ENCODE measurements at regions not wholly inside any gene's neighbourhood (a gene's known extent, or its start where the extent isn't known, plus 50 kb on each side); places are given as distances from the start of the nearest gene placed in this dataset.
A peak's percentile ranks its signal among the peaks of the same experiment; 100 is the strongest.

DNA sequence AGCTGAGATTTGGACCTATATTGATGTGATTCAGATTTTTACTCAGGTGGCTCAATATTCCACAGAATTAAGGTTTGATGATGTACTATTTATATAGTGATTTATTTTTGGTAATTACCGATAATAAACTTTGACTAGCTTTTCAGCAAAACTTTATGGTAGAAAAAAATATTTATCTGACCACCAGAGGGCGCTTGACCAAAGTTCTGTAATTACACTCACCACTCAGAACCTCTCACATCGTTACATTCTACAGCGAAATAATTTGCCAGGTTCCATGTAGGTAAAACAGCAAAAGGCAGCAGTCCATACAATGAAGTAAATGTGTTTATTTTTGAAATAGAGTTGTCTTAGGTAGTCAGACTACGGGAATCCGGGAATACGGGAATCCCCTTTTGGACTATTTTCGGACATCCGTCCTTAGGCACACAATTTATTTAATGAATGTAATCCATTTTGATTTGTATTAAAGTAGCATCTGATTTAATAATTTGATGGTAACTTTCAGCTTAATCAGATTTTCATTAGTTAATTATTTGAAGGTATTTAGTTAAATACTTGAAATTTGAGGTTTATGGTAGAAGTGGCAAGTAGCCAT, 143.0 kb upstream of the DDHD1 start:
- peak in 2 of 5 donors; percentile 49 to 53 for DNase-seq
- FAIRE-seq: peak; percentile 90

GRCh38 chr14:53295372-53295771, 142.2 kb upstream of the DDHD1 start:
- no peak for DNase-seq
- no peaks in the 10 kb centered on the region for H3K36me3 ChIP-seq (ENCODE audit: control insufficient read depth in 2 of 3, insufficient read depth in 3 of 3, low read length in 3 of 3)
- intact Hi-C loops (cut with DNase I): loop anchor here (10.0 kb wide), 1 partner anchor 1059 kb away; no protein-coding TSS in a partner anchor
- H3K27ac ChIP-seq (ENCODE audit: low read depth in 2 of 2, low read length in 2 of 2): no peak overlapping the region
- TF ChIP-seq, protein P1, sequence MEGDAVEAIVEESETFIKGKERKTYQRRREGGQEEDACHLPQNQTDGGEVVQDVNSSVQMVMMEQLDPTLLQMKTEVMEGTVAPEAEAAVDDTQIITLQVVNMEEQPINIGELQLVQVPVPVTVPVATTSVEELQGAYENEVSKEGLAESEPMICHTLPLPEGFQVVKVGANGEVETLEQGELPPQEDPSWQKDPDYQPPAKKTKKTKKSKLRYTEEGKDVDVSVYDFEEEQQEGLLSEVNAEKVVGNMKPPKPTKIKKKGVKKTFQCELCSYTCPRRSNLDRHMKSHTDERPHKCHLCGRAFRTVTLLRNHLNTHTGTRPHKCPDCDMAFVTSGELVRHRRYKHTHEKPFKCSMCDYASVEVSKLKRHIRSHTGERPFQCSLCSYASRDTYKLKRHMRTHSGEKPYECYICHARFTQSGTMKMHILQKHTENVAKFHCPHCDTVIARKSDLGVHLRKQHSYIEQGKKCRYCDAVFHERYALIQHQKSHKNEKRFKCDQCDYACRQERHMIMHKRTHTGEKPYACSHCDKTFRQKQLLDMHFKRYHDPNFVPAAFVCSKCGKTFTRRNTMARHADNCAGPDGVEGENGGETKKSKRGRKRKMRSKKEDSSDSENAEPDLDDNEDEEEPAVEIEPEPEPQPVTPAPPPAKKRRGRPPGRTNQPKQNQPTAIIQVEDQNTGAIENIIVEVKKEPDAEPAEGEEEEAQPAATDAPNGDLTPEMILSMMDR (IDR thresholded peaks at IDR 0.05; ENCODE audit: borderline replicate concordance, extremely low read depth, insufficient read depth): no peak
- H3K4me3 ChIP-seq (ENCODE audit: low read length in 3 of 3): no peak overlapping the region
- H3K27me3 ChIP-seq (ENCODE audit: control insufficient read depth, insufficient read depth, low read length): no peaks in the 10 kb centered on the region
- no peaks in the 10 kb centered on the region for H3K4me1 ChIP-seq (ENCODE audit: control insufficient read depth in 2 of 3, insufficient read depth in 2 of 3, low read depth in 1 of 3, low read length in 3 of 3)
- no peak overlapping the region for H3K9ac ChIP-seq (ENCODE audit: low read length in 3 of 3)
- FAIRE-seq: no peak
- no peaks in the 10 kb centered on the region for H3K9me3 ChIP-seq (ENCODE audit: control insufficient read depth in 2 of 3, insufficient read depth in 1 of 3, low read length in 3 of 3)

More for the DNA sequence above, 143.0 kb upstream of the DDHD1 start:
- TF ChIP-seq, protein P1 (IDR thresholded peaks at IDR 0.05; ENCODE audit: borderline replicate concordance, extremely low read depth, insufficient read depth): peak; percentile 54
- Histone ChIP-seq H3K27me3 (ENCODE audit: control insufficient read depth, insufficient read depth, low read length) (no peaks in the 10 kb centered on the region), H3K27ac (ENCODE audit: low read depth in 2 of 2, low read length in 2 of 2) (no peak overlapping the region), H3K4me3 (ENCODE audit: low read length in 3 of 3) (no peak overlapping the region), H3K9me3 (ENCODE audit: control insufficient read depth in 2 of 3, insufficient read depth in 1 of 3, low read length in 3 of 3) (no peaks in the 10 kb centered on the region), H3K36me3 (ENCODE audit: control insufficient read depth in 2 of 3, insufficient read depth in 3 of 3, low read length in 3 of 3) (no peaks in the 10 kb centered on the region), H3K9ac (ENCODE audit: low read length in 3 of 3) (no peak overlapping the region), H3K4me1 (ENCODE audit: control insufficient read depth in 2 of 3, insufficient read depth in 2 of 3, low read depth in 1 of 3, low read length in 3 of 3) (no peaks in the 10 kb centered on the region)
- intact Hi-C loops (cut with DNase I): loop anchor here (10.0 kb wide), 1 partner anchor 1059 kb away; no protein-coding TSS in a partner anchor

DNA sequence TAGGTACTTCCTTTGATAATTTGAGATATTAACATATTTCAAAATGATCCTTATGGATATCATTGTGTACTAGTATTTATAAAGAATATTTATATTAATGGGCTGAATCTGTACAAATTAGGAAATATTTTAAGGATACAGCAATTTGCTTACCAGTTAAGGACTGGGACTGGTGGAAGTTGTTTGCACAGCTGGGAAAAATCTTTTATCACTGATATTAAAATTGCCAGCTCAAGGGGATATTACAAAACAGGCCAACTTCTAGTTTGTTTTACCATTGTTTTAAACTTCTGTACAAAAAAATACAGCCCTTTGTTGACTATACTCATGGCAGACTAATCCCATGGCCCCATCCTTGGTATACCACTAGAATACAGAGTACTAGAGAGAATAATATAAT, 133.2 kb upstream of the DDHD1 start:
- Histone ChIP-seq H3K9me3 (ENCODE audit: control insufficient read depth in 2 of 3, insufficient read depth in 1 of 3, low read length in 3 of 3) (peaks cover 0 to 8% (median 0%) of the 10 kb centered on the region in 3 donors), H3K27ac (ENCODE audit: low read depth in 2 of 2, low read length in 2 of 2) (no peak overlapping the region), H3K9ac (ENCODE audit: low read length in 3 of 3) (no peak overlapping the region), H3K27me3 (ENCODE audit: control insufficient read depth, insufficient read depth, low read length) (no peaks in the 10 kb centered on the region), H3K36me3 (ENCODE audit: control insufficient read depth in 2 of 3, insufficient read depth in 3 of 3, low read length in 3 of 3) (no peaks in the 10 kb centered on the region), H3K4me1 (ENCODE audit: control insufficient read depth in 2 of 3, insufficient read depth in 2 of 3, low read depth in 1 of 3, low read length in 3 of 3) (no peaks in the 10 kb centered on the region), H3K4me3 (ENCODE audit: low read length in 3 of 3) (no peak overlapping the region)
- DNase-seq (no peak), FAIRE-seq (no peak)
- TF ChIP-seq, protein P1 (IDR thresholded peaks at IDR 0.05; ENCODE audit: borderline replicate concordance, extremely low read depth, insufficient read depth): no peak
- intact Hi-C loops (cut with DNase I): no loop called here

GRCh38 chr14:53285821-53286220, 132.7 kb upstream of the DDHD1 start:
- Histone ChIP-seq H3K4me1 (ENCODE audit: control insufficient read depth in 2 of 3, insufficient read depth in 2 of 3, low read depth in 1 of 3, low read length in 3 of 3) (no peaks in the 10 kb centered on the region), H3K27ac (ENCODE audit: low read depth in 2 of 2, low read length in 2 of 2) (no peak overlapping the region), H3K36me3 (ENCODE audit: control insufficient read depth in 2 of 3, insufficient read depth in 3 of 3, low read length in 3 of 3) (no peaks in the 10 kb centered on the region), H3K27me3 (ENCODE audit: control insufficient read depth, insufficient read depth, low read length) (no peaks in the 10 kb centered on the region), H3K4me3 (ENCODE audit: low read length in 3 of 3) (no peak overlapping the region), H3K9me3 (ENCODE audit: control insufficient read depth in 2 of 3, insufficient read depth in 1 of 3, low read length in 3 of 3) (peaks cover 0 to 10% (median 2%) of the 10 kb centered on the region in 3 donors), H3K9ac (ENCODE audit: low read length in 3 of 3) (no peak overlapping the region)
- intact Hi-C loops (cut with DNase I): no loop called here
- no peak for FAIRE-seq
- no peak for DNase-seq
- TF ChIP-seq, protein P1 (IDR thresholded peaks at IDR 0.05; ENCODE audit: borderline replicate concordance, extremely low read depth, insufficient read depth): no peak
